H1 (cell line): ENCODE measurements at regions not wholly inside any gene's neighbourhood (a gene's known extent, or its start where the extent isn't known, plus 50 kb on each side); places are given as distances from the start of the nearest gene placed in this dataset.

Experiments
- BCL11A ChIP-seq, 2 experiments: IDR thresholded peaks; one replicate each; pipeline ENCODE4 v1.6.1; 2011; ENCODE audit warnings: low read depth in 2 of 2, low read length in 2 of 2, mild to moderate bottlenecking in 2 of 2
- SIX5 ChIP-seq: IDR thresholded peaks from 2 replicates; pipeline ENCODE4 v1.6.1; 2011; ENCODE audit warnings: mild to moderate bottlenecking, low read depth, low read length
- SP4 ChIP-seq: IDR thresholded peaks from 2 replicates; pipeline ENCODE4 v1.6.1; 2012; ENCODE audit warnings: low read length, inconsistent platforms
- ZNF274 ChIP-seq: IDR thresholded peaks from 2 replicates; pipeline ENCODE4 v1.7.0; 2012; ENCODE audit warnings: low read length, borderline replicate concordance; ENCODE audit errors: extremely low read depth
- TF ChIP-seq, protein P1 (sequence below): IDR thresholded peaks from 2 replicates; pipeline ENCODE4 v1.6.1; 2011; ENCODE audit warnings: low read depth, mild to moderate bottlenecking, low read length; ENCODE audit not compliant: insufficient read depth

DNA sequence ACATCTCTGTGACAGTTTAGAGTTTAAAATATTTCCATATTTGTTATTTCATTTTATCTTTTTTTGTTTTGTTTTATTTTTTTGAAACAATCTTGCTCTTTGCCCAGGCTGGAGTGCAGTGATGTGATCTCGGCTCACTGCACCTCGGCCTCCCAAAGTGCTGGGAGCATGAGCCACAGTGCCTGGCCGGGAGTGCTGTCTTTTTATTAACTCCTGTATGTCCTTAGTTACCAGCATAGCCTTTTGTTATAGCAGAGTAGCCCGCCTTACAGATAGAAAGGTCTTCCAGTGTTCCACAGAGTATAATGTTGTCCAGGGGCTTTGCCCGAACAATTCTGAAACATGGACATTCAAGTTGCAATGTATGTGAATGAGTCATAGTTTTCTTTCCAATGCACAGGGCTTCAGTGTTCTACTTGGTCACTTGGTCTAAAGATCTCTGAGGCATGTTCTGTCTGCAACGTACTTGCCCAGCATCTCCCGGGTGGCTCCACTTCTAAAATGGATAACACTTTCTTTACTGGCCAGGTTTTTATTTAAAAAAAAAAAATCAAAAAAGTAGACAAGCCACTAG is 125.6 kb downstream of the KCNJ18 start (continued):
- TF ChIP-seq SIX5: no peak
- no peak for TF ChIP-seq ZNF274
- no peak for TF ChIP-seq BCL11A (IDR thresholded peaks at IDR 0.05; ENCODE audit: low read depth in 2 of 2, low read length in 2 of 2)
- TF ChIP-seq SP4: no peak
- TF ChIP-seq, protein P1, sequence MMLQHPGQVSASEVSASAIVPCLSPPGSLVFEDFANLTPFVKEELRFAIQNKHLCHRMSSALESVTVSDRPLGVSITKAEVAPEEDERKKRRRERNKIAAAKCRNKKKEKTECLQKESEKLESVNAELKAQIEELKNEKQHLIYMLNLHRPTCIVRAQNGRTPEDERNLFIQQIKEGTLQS: no peak
